ENCODE measurements at regions not wholly inside any gene's neighbourhood (a gene's known extent, or its start where the extent isn't known, plus 50 kb on each side); places are given as distances from the start of the nearest gene placed in this dataset.

GRCh38 chr10:36578306-36578705 is 547.1 kb upstream of the ANKRD30A start:
- TF ChIP-seq, protein P1, sequence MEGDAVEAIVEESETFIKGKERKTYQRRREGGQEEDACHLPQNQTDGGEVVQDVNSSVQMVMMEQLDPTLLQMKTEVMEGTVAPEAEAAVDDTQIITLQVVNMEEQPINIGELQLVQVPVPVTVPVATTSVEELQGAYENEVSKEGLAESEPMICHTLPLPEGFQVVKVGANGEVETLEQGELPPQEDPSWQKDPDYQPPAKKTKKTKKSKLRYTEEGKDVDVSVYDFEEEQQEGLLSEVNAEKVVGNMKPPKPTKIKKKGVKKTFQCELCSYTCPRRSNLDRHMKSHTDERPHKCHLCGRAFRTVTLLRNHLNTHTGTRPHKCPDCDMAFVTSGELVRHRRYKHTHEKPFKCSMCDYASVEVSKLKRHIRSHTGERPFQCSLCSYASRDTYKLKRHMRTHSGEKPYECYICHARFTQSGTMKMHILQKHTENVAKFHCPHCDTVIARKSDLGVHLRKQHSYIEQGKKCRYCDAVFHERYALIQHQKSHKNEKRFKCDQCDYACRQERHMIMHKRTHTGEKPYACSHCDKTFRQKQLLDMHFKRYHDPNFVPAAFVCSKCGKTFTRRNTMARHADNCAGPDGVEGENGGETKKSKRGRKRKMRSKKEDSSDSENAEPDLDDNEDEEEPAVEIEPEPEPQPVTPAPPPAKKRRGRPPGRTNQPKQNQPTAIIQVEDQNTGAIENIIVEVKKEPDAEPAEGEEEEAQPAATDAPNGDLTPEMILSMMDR (IDR thresholded peaks at IDR 0.05; ENCODE audit: low read depth, low read length) = no peak
- TF ChIP-seq POLR2A (IDR thresholded peaks at IDR 0.05; ENCODE audit: extremely low read depth, insufficient read length) (no peak), MAX (IDR thresholded peaks at IDR 0.05; ENCODE audit: low read depth, low read length) (no peak)
